Left lung (tissue), 4 donors: ENCODE measurements at regions not wholly inside any gene's neighbourhood (a gene's known extent, or its start where the extent isn't known, plus 50 kb on each side); places are given as distances from the start of the nearest gene placed in this dataset.

Experiments
- ATAC-seq: fragments of 200-7000 bp; cut with Tn5 transposase; one replicate; pipeline ENCODE4 v1.9.1; 2020; ENCODE audit warnings: moderate library complexity
- DNase-seq, 4 donors: peaks; one replicate each; pipeline ENCODE4 v3.0.0-alpha.2; 2013 to 2020
- H3K27ac ChIP-seq, 2 donors: fragments of 200-600 bp; sonication (generic) in 1 of 2; one replicate each; pipeline versions ENCODE4 v1.5.0 to v1.8.0; 2020 to 2021
- H3K27me3 ChIP-seq, 2 donors: fragments of 200-600 bp; sonication (generic) in 1 of 2; one replicate each; pipeline versions ENCODE4 v1.5.0 to v1.8.0; 2020 to 2021
- H3K36me3 ChIP-seq, 2 donors: fragments of 200-600 bp; sonication (generic) in 1 of 2; one replicate each; pipeline versions ENCODE4 v1.5.0 to v1.8.0; 2020 to 2021
- H3K4me1 ChIP-seq, 2 donors: fragments of 200-600 bp; one replicate each; pipeline ENCODE4 v1.8.0; 2021
- H3K4me3 ChIP-seq, 2 donors: fragments of 200-600 bp; sonication (generic) in 1 of 2; one replicate each; pipeline versions ENCODE4 v1.5.0 to v1.8.0; 2020 to 2021; ENCODE audit warnings: mild to moderate bottlenecking in 1 of 2
- H3K9me3 ChIP-seq, 2 donors: fragments of 200-600 bp; sonication (generic) in 1 of 2; one replicate each; pipeline versions ENCODE4 v1.5.0 to v1.8.0; 2020 to 2021
- intact Hi-C, 2 donors: fragments of 100-400 bp; cut with DNase I; formaldehyde crosslinking; loops; one replicate each; pipeline versions ENCODE4 v1.11.2 to v1.14.2; 2022
- TF ChIP-seq, protein P1 (sequence below), 2 donors: fragments of 200-600 bp; sonication (generic) in 1 of 2; IDR thresholded peaks; one replicate each; pipeline versions ENCODE4 v1.5.0 to v1.8.0; 2021; ENCODE audit warnings: antibody characterized with exemption in 2 of 2
- donor health status: DM: no; HTN: yes; CAD: no.
- donor health status: DM: no; HTN: no; CAD: no.

DNA sequence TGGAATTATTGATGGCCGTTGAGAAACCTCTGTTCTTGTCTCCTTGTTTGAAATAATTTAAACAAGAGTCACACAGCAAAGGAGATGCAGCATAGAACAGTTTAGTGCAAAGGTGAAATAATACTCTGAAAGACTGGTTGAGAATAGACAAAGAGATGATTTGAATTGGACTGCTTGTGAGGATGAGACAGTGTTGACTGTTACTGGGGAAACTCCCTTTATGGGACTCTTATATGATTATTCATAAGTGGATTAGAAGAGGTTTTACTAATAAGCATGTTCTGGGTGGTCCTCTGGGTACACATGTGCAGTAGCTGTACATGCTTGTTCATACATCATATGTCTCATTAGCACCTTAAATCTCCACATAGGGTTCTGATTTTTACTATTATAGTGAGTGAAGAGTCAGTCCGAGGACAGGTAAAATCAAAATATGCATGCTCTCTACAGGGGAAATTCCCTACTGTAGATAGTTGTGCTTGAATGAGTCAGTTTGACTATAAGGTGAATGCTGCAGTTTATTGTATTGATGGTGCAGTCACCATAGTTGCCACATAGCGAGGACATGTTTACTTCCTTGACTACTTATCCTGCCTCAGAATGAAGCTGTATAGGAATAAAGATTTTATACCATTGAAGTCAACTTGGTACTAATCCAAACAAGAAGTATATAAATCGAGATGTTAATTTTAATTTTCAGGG is 498.7 kb downstream of the CNTN6 start:
- peaks cover 0 to 26% of the 10 kb centered on the region in 2 donors for H3K9me3 ChIP-seq
- no peak overlapping the region for H3K4me3 ChIP-seq
- TF ChIP-seq, protein P1, sequence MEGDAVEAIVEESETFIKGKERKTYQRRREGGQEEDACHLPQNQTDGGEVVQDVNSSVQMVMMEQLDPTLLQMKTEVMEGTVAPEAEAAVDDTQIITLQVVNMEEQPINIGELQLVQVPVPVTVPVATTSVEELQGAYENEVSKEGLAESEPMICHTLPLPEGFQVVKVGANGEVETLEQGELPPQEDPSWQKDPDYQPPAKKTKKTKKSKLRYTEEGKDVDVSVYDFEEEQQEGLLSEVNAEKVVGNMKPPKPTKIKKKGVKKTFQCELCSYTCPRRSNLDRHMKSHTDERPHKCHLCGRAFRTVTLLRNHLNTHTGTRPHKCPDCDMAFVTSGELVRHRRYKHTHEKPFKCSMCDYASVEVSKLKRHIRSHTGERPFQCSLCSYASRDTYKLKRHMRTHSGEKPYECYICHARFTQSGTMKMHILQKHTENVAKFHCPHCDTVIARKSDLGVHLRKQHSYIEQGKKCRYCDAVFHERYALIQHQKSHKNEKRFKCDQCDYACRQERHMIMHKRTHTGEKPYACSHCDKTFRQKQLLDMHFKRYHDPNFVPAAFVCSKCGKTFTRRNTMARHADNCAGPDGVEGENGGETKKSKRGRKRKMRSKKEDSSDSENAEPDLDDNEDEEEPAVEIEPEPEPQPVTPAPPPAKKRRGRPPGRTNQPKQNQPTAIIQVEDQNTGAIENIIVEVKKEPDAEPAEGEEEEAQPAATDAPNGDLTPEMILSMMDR (IDR thresholded peaks at IDR 0.05): no peak
- intact Hi-C loops: no loop called here
- DNase-seq (no peak), ATAC-seq (no peak)
- H3K27me3 ChIP-seq: no peaks in the 10 kb centered on the region
- no peaks in the 10 kb centered on the region for H3K4me1 ChIP-seq
- no peaks in the 10 kb centered on the region for H3K36me3 ChIP-seq
- H3K27ac ChIP-seq: no peak overlapping the region

GRCh38 chr3:1594940-1595339 is 502.1 kb downstream of the CNTN6 start:
- TF ChIP-seq, protein P1 (IDR thresholded peaks at IDR 0.05): no peak
- intact Hi-C loops: no loop called here
- no peaks in the 10 kb centered on the region for H3K36me3 ChIP-seq
- H3K27me3 ChIP-seq: no peaks in the 10 kb centered on the region
- peaks cover 0 to 11% of the 10 kb centered on the region in 2 donors for H3K9me3 ChIP-seq
- no peak for ATAC-seq
- no peak for DNase-seq
- H3K27ac ChIP-seq: no peak overlapping the region
- H3K4me1 ChIP-seq: no peaks in the 10 kb centered on the region
- no peak overlapping the region for H3K4me3 ChIP-seq

DNA sequence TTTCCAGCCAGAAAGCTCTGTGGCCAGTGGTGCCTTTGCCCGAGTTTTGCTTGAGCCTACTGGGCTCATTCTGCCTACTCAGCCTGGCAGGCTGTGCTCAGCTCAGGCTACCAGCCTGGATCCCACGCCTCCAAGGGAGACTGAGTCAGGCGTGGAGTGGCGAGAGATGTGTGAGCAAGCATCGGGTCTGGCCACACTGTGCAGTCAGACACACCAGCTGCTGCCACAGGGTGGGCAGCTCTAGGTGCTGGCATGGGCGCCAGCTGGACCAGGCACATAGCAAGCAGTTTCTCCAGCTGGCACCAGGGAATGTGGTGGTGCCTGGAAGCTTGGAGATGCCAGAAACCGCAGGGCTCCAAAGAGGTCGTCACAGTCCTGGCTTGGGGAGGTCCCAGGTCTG is 498.5 kb upstream of the CNTN4 start:
- Histone ChIP-seq H3K9me3 (peaks cover 0 to 4% of the 10 kb centered on the region in 2 donors), H3K4me1 (no peaks in the 10 kb centered on the region), H3K4me3 (no peak overlapping the region), H3K36me3 (no peaks in the 10 kb centered on the region), H3K27me3 (no peaks in the 10 kb centered on the region), H3K27ac (no peak overlapping the region)
- TF ChIP-seq, protein P1 (IDR thresholded peaks at IDR 0.05): no peak
- peak in 1 of 4 donors; percentile 42 for DNase-seq
- no peak for ATAC-seq
- intact Hi-C loops: no loop called here

DNA sequence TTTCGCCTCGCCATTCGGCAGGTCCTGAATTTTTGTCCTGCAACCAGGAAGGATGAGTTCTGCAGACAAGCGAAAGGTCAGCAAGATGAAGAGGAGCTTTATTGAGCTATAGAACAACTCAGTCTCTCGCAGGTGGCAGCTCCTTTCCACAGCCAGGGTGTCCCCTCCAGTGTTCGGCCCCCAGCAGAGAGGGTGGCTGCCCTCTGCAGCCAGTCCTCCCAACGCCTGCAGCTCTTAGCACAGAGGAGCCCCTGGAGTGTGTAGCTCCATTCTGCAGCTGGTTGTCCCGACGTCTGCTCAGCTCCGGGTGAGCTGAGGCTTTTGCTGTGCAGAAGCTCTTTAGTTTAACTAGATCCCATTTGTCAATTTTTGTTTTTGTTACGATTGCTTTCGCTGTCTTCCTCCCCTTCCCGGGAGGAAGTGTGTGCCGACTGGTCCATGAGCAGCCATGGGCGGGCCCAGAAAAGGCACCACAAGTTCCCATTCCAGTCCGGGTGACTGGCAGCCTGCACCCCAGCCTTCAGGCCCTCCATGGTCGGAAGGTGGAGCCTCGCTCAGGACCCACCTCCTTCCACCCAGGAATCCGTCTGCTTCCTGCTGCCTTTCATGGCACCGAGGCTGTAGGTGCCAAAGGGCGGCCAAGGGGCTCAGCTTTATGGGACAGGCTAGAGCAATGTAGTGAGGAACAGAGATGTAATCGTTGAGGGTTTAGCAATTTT is 497.8 kb upstream of the CNTN4 start:
- Histone ChIP-seq H3K4me1 (no peaks in the 10 kb centered on the region), H3K9me3 (peaks cover 0 to 4% of the 10 kb centered on the region in 2 donors), H3K27me3 (no peaks in the 10 kb centered on the region), H3K36me3 (no peaks in the 10 kb centered on the region), H3K4me3 (no peak overlapping the region), H3K27ac (no peak overlapping the region)
- DNase-seq (peak in 1 of 4 donors; percentile 70), ATAC-seq (no peak)
- intact Hi-C loops: no loop called here
- TF ChIP-seq, protein P1 (IDR thresholded peaks at IDR 0.05): no peak

- TF ChIP-seq, protein P1 (IDR thresholded peaks at IDR 0.05): no peak
- no peaks in the 10 kb centered on the region for H3K4me1 ChIP-seq
- intact Hi-C loops: no loop called here
- ATAC-seq (no peak), DNase-seq (no peak)
- no peaks in the 10 kb centered on the region for H3K9me3 ChIP-seq
- no peaks in the 10 kb centered on the region for H3K27me3 ChIP-seq
- H3K36me3 ChIP-seq: no peaks in the 10 kb centered on the region
- no peak overlapping the region for H3K27ac ChIP-seq
- no peak overlapping the region for H3K4me3 ChIP-seq
Measured at GRCh38 chr3:1609416-1609815, 489.2 kb upstream of the CNTN4 start.
